D341Med (cell line): ENCODE measurements at regions not wholly inside any gene's neighbourhood (a gene's known extent, or its start where the extent isn't known, plus 50 kb on each side); places are given as distances from the start of the nearest gene placed in this dataset.
"Not testable (repeated sequence)": the region's sequence is repeated elsewhere in the genome, so short reads cannot be mapped to it uniquely, and the experiment has no call there.

Experiments
- DNase-seq: peaks from one replicate; pipeline ENCODE4 v3.0.0; 2012; ENCODE audit warnings: low spot score

- no peak for DNase-seq
Measured at GRCh38 chr2:194363878-194364277, 1293.1 kb upstream of the SLC39A10 start.

- DNase-seq: no peak
Measured at GRCh38 chr2:194363295-194363694, 1293.7 kb upstream of the SLC39A10 start.

- no peak for DNase-seq
Measured at GRCh38 chr2:194352505-194352904, 1304.5 kb upstream of the SLC39A10 start.

GRCh38 chr2:194346193-194346592 is 1310.8 kb upstream of the SLC39A10 start:
- no peak for DNase-seq

- no peak for DNase-seq
Measured at GRCh38 chr2:194345347-194345746, 1311.7 kb upstream of the SLC39A10 start.

GRCh38 chr2:194343167-194343566 is 1313.9 kb upstream of the SLC39A10 start:
- DNase-seq: no peak

- no peak for DNase-seq
Measured at GRCh38 chr2:194332799-194333490, 1324.1 kb upstream of the SLC39A10 start.

- no peak for DNase-seq
Measured at GRCh38 chr2:194328456-194328855, 1328.6 kb upstream of the SLC39A10 start.

GRCh38 chr2:194327196-194327888 is 1329.7 kb upstream of the SLC39A10 start:
- DNase-seq: no peak

GRCh38 chr2:194323740-194324139 is 1333.3 kb upstream of the SLC39A10 start:
- no peak for DNase-seq

GRCh38 chr2:194320520-194320919 is 1336.5 kb upstream of the SLC39A10 start:
- no peak for DNase-seq

GRCh38 chr2:194319222-194319992 is 1337.6 kb upstream of the SLC39A10 start:
- DNase-seq: no peak

- no peak for DNase-seq
Measured at GRCh38 chr2:194314042-194314441, 1343.0 kb upstream of the SLC39A10 start.

GRCh38 chr2:194304191-194304590 is 1352.8 kb upstream of the SLC39A10 start:
- no peak for DNase-seq

- no peak for DNase-seq
Measured at GRCh38 chr2:194301946-194302345, 1355.1 kb upstream of the SLC39A10 start.

GRCh38 chr2:194294156-194294555 is 1362.9 kb upstream of the SLC39A10 start:
- no peak for DNase-seq

GRCh38 chr2:194291104-194291503 is 1365.9 kb upstream of the SLC39A10 start:
- no peak for DNase-seq

- DNase-seq: no peak
Measured at GRCh38 chr2:194289712-194290346, 1367.2 kb upstream of the SLC39A10 start.

GRCh38 chr2:194276667-194277066 is 1380.4 kb upstream of the SLC39A10 start:
- DNase-seq: not testable (repeated sequence)

GRCh38 chr2:194271293-194271961 is 1385.6 kb upstream of the SLC39A10 start:
- no peak for DNase-seq

- DNase-seq: no peak
Measured at GRCh38 chr2:194270648-194271047, 1386.4 kb upstream of the SLC39A10 start.

- no peak for DNase-seq
Measured at GRCh38 chr2:194264586-194264985, 1392.4 kb upstream of the SLC39A10 start.
